ENCODE measurements at regions not wholly inside any gene's neighbourhood (a gene's known extent, or its start where the extent isn't known, plus 50 kb on each side); places are given as distances from the start of the nearest gene placed in this dataset.

DNA sequence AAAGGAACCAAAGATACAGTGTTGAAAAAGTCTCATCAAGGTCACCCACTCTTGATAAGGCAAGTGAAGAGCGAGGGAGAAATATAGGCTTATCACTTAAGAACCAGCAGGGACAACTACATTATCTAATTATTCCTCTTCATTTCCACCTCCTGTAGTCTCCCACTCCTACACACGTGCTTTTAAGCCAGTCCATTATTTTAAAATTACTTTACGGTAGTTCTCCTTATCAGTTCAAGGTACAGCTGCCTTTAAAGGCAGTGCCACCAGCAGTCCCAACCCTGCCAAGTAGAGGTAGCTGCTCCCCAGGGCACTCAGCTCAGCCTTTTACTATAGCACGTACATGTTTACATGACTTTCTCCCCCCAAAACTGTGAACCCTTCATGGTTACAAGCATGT is 161.5 kb upstream of the BLID start:
- no peaks in the 10 kb centered on the region for H3K27me3 ChIP-seq (replicated peaks; ENCODE audit: control insufficient read depth, insufficient read depth, low read length)
- Mint-ChIP-seq H3K9me3 (ENCODE audit: unreplicated experiment) (no peaks in the 10 kb centered on the region), H3K4me3 (ENCODE audit: unreplicated experiment) (no peak overlapping the region), H3K36me3 (ENCODE audit: insufficient read depth, unreplicated experiment) (no peaks in the 10 kb centered on the region), H3K27me3 (ENCODE audit: insufficient read depth, unreplicated experiment) (peaks cover 12% of the 10 kb centered on the region), H3K4me1 (ENCODE audit: low read depth, unreplicated experiment) (no peaks in the 10 kb centered on the region), H3K27ac (ENCODE audit: unreplicated experiment) (no peak overlapping the region)
- BruUV-seq (replicated peaks): no TSS peak
- DNase-seq: no peak
- no peak overlapping the region for H3K4me3 ChIP-seq (ENCODE audit: low read depth, low read length)
- H3K9me3 ChIP-seq: no peaks in the 10 kb centered on the region
- ChIA-PET POLR2A (no interaction called here), CTCF (no interaction called here)
- H3K36me3 ChIP-seq (ENCODE audit: control insufficient read depth, insufficient read depth, low read length): no peaks in the 10 kb centered on the region
- TF ChIP-seq CTCF (IDR thresholded peaks at IDR 0.05; ENCODE audit: insufficient read depth in 1 of 2, low read depth in 1 of 2, low read length in 1 of 2, severe bottlenecking in 1 of 2, unreplicated experiment in 1 of 2): no peak
- H3K4me1 ChIP-seq: no peaks in the 10 kb centered on the region
- intact Hi-C loops (cut with micrococcal nuclease; ENCODE audit: unreplicated experiment): no loop called here

DNA sequence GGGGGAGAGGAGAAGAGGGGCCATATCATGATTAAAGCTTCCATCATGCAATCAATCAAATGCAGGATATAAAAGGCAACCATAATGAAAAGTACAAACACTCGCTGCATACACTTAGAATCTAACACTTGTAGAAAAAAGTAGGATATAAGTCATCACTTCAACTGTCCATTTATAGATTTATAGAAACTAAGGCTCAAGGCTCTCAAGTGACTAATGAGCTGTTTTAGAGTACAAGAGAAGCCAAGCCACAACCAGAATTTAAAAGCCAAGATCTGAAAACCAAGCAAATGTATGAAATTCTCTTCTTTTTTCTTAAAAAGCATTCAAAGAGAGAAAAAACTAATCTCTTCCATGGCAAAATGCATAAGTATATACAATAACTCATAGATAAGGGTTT is 160.2 kb upstream of the BLID start:
- H3K9me3 ChIP-seq: no peaks in the 10 kb centered on the region
- no peak for DNase-seq
- H3K4me3 ChIP-seq (ENCODE audit: low read depth, low read length): no peak overlapping the region
- H3K36me3 ChIP-seq (ENCODE audit: control insufficient read depth, insufficient read depth, low read length): no peaks in the 10 kb centered on the region
- H3K27ac Mint-ChIP-seq (ENCODE audit: unreplicated experiment): no peak overlapping the region
- ChIA-PET POLR2A (no interaction called here), CTCF (no interaction called here)
- H3K9me3 Mint-ChIP-seq (ENCODE audit: unreplicated experiment): no peaks in the 10 kb centered on the region
- intact Hi-C loops (cut with micrococcal nuclease; ENCODE audit: unreplicated experiment): no loop called here
- no peaks in the 10 kb centered on the region for H3K36me3 Mint-ChIP-seq (ENCODE audit: insufficient read depth, unreplicated experiment)
- H3K4me3 Mint-ChIP-seq (ENCODE audit: unreplicated experiment): no peak overlapping the region
- H3K4me1 Mint-ChIP-seq (ENCODE audit: low read depth, unreplicated experiment): no peaks in the 10 kb centered on the region
- BruUV-seq (replicated peaks): no TSS peak
- peaks cover 12% of the 10 kb centered on the region for H3K27me3 Mint-ChIP-seq (ENCODE audit: insufficient read depth, unreplicated experiment)
- TF ChIP-seq CTCF (IDR thresholded peaks at IDR 0.05; ENCODE audit: insufficient read depth in 1 of 2, low read depth in 1 of 2, low read length in 1 of 2, severe bottlenecking in 1 of 2, unreplicated experiment in 1 of 2): no peak
- H3K4me1 ChIP-seq: no peaks in the 10 kb centered on the region
- H3K27me3 ChIP-seq (replicated peaks; ENCODE audit: control insufficient read depth, insufficient read depth, low read length): no peaks in the 10 kb centered on the region

GRCh38 chr11:122275508-122275907 is 159.5 kb upstream of the BLID start:
- intact Hi-C loops (cut with micrococcal nuclease; ENCODE audit: unreplicated experiment): no loop called here
- Mint-ChIP-seq H3K4me1 (ENCODE audit: low read depth, unreplicated experiment) (no peaks in the 10 kb centered on the region), H3K4me3 (ENCODE audit: unreplicated experiment) (no peak overlapping the region), H3K36me3 (ENCODE audit: insufficient read depth, unreplicated experiment) (no peaks in the 10 kb centered on the region), H3K27ac (ENCODE audit: unreplicated experiment) (no peak overlapping the region), H3K27me3 (ENCODE audit: insufficient read depth, unreplicated experiment) (peaks cover 12% of the 10 kb centered on the region), H3K9me3 (ENCODE audit: unreplicated experiment) (no peaks in the 10 kb centered on the region)
- H3K36me3 ChIP-seq (ENCODE audit: control insufficient read depth, insufficient read depth, low read length): no peaks in the 10 kb centered on the region
- H3K9me3 ChIP-seq: no peaks in the 10 kb centered on the region
- BruUV-seq (replicated peaks): no TSS peak
- no peak overlapping the region for H3K4me3 ChIP-seq (ENCODE audit: low read depth, low read length)
- ChIA-PET POLR2A (no interaction called here), CTCF (interaction anchor here (0.7 kb wide), 1 partner anchor 15 kb away, joined by 5 read pairs; no protein-coding TSS in a partner anchor)
- TF ChIP-seq CTCF (IDR thresholded peaks at IDR 0.05; ENCODE audit: insufficient read depth in 1 of 2, low read depth in 1 of 2, low read length in 1 of 2, severe bottlenecking in 1 of 2, unreplicated experiment in 1 of 2): no peak
- no peaks in the 10 kb centered on the region for H3K4me1 ChIP-seq
- H3K27me3 ChIP-seq (replicated peaks; ENCODE audit: control insufficient read depth, insufficient read depth, low read length): no peaks in the 10 kb centered on the region
- DNase-seq: no peak

All from Caco-2 (cell line).